ENCODE measurements at regions not wholly inside any gene's neighbourhood (a gene's known extent, or its start where the extent isn't known, plus 50 kb on each side); places are given as distances from the start of the nearest gene placed in this dataset.

DNA sequence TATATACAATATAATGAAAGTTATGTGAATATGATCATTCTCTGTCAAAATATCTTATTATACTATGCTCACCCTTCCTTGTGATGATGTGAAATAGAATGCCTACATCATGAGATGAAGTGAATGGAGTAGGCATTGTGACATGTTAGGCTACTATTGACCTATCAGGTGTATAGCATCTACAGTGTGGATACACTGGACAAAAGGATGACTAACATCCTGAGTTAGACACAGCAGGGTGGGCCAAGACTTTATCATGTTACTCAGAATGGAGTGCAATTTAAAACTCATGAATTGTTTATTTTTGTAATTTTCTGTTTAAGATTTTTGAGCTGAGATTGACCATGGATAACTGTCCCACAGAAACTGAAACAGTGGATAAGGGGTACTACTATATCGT, 53.4 kb upstream of the NAV3 start:
- H3K27ac Mint-ChIP-seq, result no peak overlapping the region
- ChIA-PET POLR2A (no interaction called here), CTCF (no interaction called here)
- intact Hi-C loops (cut with micrococcal nuclease), result no loop called here
- H3K9me3 Mint-ChIP-seq, result peaks cover 1% of the 10 kb centered on the region
- H3K27me3 Mint-ChIP-seq, result no peaks in the 10 kb centered on the region
- H3K36me3 Mint-ChIP-seq (ENCODE audit: low read depth), result no peaks in the 10 kb centered on the region
- TF ChIP-seq, protein P1, sequence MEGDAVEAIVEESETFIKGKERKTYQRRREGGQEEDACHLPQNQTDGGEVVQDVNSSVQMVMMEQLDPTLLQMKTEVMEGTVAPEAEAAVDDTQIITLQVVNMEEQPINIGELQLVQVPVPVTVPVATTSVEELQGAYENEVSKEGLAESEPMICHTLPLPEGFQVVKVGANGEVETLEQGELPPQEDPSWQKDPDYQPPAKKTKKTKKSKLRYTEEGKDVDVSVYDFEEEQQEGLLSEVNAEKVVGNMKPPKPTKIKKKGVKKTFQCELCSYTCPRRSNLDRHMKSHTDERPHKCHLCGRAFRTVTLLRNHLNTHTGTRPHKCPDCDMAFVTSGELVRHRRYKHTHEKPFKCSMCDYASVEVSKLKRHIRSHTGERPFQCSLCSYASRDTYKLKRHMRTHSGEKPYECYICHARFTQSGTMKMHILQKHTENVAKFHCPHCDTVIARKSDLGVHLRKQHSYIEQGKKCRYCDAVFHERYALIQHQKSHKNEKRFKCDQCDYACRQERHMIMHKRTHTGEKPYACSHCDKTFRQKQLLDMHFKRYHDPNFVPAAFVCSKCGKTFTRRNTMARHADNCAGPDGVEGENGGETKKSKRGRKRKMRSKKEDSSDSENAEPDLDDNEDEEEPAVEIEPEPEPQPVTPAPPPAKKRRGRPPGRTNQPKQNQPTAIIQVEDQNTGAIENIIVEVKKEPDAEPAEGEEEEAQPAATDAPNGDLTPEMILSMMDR (IDR thresholded peaks at IDR 0.05), result no peak
- no peak for ATAC-seq
- no peak overlapping the region for H3K4me3 Mint-ChIP-seq
- no peak for DNase-seq
- no peaks in the 10 kb centered on the region for H3K4me1 Mint-ChIP-seq (ENCODE audit: low read depth)

DNA sequence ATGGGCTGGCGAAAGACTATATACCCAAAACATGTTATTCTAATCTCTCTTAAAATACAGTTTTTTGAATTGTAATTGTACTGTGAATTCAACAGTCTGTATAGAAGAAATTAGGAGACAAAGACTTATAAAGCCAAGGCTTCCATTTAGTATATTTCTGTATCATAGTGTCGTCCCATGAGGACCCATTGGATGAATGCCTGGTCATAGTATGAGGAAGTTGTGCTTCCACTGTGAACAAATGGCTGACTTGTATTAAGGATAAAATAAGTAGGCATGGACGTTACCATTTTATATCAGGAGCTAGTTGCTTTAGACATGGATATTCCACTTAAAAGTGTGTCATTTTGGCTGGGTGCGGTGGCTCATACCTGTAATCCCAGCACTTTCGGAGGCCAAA, 55.9 kb upstream of the NAV3 start:
- no peak overlapping the region for H3K4me3 Mint-ChIP-seq
- ATAC-seq (no peak), DNase-seq (no peak)
- TF ChIP-seq, protein P1 (IDR thresholded peaks at IDR 0.05), result no peak
- ChIA-PET CTCF (no interaction called here), POLR2A (no interaction called here)
- no peak overlapping the region for H3K27ac Mint-ChIP-seq
- no peaks in the 10 kb centered on the region for H3K36me3 Mint-ChIP-seq (ENCODE audit: low read depth)
- peaks cover 1% of the 10 kb centered on the region for H3K9me3 Mint-ChIP-seq
- intact Hi-C loops (cut with micrococcal nuclease), result no loop called here
- no peaks in the 10 kb centered on the region for H3K27me3 Mint-ChIP-seq
- no peaks in the 10 kb centered on the region for H3K4me1 Mint-ChIP-seq (ENCODE audit: low read depth)

DNA sequence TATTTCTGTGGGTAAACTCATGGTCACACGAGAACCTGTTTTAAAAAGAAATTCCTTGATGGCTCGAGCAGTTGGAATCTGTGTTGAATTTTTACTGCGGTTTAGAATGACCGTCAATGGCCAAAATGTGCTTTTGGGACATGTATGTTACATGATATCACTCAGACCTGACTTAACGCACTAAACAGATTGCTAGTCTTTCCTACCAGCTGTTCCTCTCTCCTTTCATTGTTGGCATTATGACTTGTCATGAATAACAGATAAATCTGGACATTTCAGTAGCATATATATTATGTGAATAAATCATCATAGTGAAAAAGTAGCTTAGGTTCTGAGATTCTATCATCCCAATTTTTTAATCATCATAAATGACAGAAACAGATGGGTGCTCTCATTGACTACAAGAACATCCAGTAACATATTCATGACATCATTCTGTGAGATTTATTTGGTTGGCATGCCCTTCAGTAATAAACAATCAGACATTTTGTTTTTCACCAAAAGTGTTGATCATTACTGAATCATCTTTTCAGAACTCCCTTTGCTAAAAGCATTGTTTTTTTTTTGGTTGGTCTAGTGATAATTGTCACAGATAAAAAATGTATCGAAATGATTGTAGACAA, 57.9 kb upstream of the NAV3 start:
- ChIA-PET POLR2A (no interaction called here), CTCF (no interaction called here)
- Mint-ChIP-seq H3K27ac (no peak overlapping the region), H3K9me3 (peaks cover 4% of the 10 kb centered on the region), H3K27me3 (no peaks in the 10 kb centered on the region), H3K36me3 (ENCODE audit: low read depth) (no peaks in the 10 kb centered on the region), H3K4me3 (no peak overlapping the region), H3K4me1 (ENCODE audit: low read depth) (no peaks in the 10 kb centered on the region)
- TF ChIP-seq, protein P1 (IDR thresholded peaks at IDR 0.05), result no peak
- intact Hi-C loops (cut with micrococcal nuclease), result no loop called here
- DNase-seq, result no peak
- ATAC-seq, result no peak

DNA sequence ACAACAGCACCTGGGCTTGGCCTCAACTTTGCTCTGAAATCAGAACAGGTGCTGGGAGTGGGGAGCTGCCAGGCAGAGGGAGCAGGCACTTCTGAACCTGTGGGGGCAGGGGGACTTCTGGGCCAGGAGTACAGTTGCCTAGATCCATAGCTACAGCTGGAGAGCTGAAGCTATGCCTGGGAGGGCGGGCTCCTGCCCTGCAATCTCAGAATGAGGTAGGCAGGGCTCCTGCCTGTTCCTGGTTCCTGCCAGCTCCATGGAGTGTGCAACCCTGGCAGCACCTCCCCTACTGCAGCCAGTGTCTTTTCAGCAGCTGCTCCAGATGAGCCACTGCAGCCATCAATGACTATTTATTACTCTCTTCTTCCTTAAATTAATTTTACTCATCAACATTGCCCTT, 62.1 kb upstream of the NAV3 start:
- H3K4me1 Mint-ChIP-seq (ENCODE audit: low read depth), result no peaks in the 10 kb centered on the region
- no peaks in the 10 kb centered on the region for H3K36me3 Mint-ChIP-seq (ENCODE audit: low read depth)
- H3K4me3 Mint-ChIP-seq, result no peak overlapping the region
- intact Hi-C loops (cut with micrococcal nuclease), result no loop called here
- POLR2A ChIA-PET, result no interaction called here
- H3K9me3 Mint-ChIP-seq, result peaks cover 7% of the 10 kb centered on the region
- TF ChIP-seq, protein P1 (IDR thresholded peaks at IDR 0.05), result no peak
- CTCF ChIA-PET, result no interaction called here
- H3K27ac Mint-ChIP-seq, result no peak overlapping the region
- ATAC-seq (no peak), DNase-seq (no peak)
- H3K27me3 Mint-ChIP-seq, result no peaks in the 10 kb centered on the region

DNA sequence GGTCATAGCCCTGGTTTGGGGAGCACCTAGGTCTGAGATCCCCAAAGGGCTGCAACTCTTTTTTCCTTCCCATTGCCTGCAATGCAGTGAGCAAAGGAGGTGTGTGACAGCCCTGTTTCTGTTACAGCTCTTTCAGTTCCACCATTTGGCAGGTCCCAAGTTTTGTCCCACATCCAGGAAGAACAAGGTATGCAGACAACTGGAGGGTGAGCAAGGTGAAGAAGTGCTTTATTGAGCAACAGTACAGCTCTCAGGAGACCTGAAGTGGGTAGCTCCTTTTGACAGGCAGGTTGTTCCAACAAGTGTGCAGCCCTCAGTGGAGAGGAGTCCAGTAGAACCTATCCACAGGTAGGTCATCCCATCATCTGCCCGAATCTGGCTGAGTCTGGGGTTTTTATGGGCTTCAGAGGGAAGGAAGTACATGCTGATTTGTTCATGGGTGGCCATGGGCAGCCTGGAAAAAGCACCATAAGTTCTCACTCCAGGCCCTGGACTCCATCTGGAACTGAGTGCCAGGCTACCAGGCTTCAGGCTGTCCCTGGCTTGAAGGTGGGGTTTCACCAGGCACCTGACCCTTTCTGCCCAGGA, 62.8 kb upstream of the NAV3 start:
- POLR2A ChIA-PET, result no interaction called here

More for the DNA sequence above, 62.8 kb upstream of the NAV3 start:
- no peak for DNase-seq
- Mint-ChIP-seq H3K4me3 (no peak overlapping the region), H3K4me1 (ENCODE audit: low read depth) (no peaks in the 10 kb centered on the region), H3K27ac (no peak overlapping the region), H3K36me3 (ENCODE audit: low read depth) (no peaks in the 10 kb centered on the region), H3K9me3 (peaks cover 7% of the 10 kb centered on the region), H3K27me3 (no peaks in the 10 kb centered on the region)
- TF ChIP-seq, protein P1 (IDR thresholded peaks at IDR 0.05), result no peak
- CTCF ChIA-PET, result no interaction called here
- no peak for ATAC-seq
- intact Hi-C loops (cut with micrococcal nuclease), result no loop called here
